Activated naive CD4-positive, alpha-beta T cell (primary cell): ENCODE measurements at regions not wholly inside any gene's neighbourhood (a gene's known extent, or its start where the extent isn't known, plus 50 kb on each side); places are given as distances from the start of the nearest gene placed in this dataset.

Source experiments
- DNase-seq, 4 experiments: peaks; one replicate each; lab custom pipeline; 2025; lab: John Stamatoyannopoulos, UW

DNA sequence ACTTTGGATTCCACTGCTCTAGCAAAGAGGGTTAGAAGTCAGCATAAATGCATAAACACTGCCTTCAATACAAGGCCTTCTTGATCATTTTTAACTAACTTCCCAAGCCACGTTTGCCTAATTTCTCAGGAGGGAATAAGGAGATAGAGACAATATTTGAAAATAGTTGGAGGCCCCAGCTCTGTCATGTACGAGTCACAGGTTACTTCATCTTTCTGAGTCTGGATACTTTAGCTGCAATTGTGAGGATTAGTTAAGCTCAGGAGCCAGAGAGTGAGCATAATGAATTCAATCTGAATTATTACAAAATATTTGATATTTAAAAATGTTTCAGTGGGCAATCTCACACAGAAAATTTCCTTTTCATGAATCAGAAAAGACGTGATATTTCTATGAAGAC is 298.9 kb downstream of the SHOX2 start:
- DNase-seq, result no peak

DNA sequence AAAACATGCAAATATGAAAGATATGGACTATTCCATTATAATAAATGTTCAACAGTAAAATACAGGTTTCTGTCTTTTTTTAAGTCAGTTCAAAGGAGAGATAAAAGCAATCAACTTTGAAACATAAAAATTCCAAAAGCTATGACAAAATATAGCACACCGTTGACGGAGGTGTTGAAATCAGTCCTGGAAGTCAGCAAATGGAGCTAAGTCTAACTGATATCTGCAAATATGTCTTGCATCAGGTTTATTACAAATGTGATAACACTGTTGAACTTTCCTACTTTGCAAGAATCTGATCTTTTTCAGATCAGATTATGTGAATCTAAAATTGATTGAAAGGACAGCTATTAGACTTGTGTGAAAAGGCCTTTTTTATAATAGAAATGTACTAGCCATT is 300.7 kb downstream of the SHOX2 start:
- no peak for DNase-seq

DNA sequence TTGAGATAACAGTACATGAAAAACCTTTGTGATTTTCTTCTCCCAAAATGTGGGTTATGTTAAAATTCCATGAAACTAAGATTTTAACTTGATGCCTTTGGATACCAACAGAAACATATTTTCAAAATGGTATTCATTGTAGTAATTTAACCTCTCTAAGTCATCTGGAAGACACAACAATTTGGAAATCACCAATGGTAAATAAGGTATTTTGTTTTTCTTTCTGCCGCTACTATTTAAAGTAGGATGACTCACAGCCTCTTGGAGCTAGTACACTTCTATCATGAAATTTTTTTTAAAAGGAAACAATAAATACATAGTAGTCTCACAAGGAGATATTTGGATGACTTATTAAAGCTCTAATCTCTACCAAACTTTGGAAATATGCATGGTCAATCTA is 291.6 kb upstream of the VEPH1 start:
- no peak for DNase-seq

GRCh38 chr3:157793745-157794144 is 290.5 kb upstream of the VEPH1 start:
- no peak for DNase-seq

GRCh38 chr3:157789162-157789561 is 285.9 kb upstream of the VEPH1 start:
- DNase-seq, result no peak

DNA sequence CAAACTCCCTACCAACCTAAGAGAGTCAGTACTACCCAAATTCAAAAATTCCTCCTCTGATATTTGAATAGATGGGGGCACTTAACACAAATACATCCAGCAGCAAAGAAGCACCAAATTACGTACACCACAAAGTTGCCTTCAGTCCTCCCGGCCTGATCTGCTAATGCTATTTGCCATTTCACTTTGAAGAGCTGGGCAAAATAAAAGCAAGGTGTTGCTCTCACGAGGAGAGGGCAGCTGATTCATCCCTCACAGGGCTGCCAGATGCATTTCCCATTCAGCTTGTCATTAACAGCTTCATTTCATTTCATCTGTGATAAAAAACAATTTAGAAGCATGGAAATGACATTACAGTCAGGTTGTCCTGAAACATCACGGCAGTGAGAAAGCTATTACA is 283.4 kb upstream of the VEPH1 start:
- DNase-seq, result no peak

GRCh38 chr3:157786211-157786610 is 283.0 kb upstream of the VEPH1 start:
- DNase-seq, result no peak

DNA sequence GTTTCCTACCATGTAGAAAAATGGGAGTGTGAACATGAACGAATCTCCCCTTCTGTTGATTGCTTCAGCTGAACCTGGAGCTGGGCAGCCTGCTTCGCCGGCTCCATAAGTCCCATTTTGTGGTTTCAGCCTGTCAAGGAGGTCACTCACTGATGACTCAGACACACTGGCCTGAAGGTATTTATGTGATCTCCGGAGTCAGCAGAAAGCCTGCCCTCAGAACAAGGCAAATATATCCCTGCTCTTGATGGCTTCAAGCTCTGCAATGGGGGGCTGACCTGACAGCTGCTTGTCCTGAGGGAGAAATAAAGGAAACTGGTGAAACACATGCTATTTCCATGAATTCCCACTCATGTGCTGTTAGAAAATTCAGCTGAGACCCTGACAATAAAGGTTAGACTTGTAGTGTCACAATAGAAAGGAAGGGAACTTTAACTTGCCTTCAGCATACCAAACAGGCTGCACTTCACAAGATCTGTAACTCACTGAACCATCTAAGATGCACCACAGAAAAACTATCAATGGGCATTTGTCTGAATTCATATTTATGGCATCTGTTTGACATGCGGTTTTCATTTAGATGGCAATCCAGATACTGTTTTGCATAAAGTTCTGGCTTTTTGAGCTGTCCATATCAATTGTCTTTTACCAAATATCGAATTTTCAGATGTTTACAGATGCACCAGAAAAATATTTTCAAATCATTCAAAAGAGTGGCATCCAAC is 282.0 kb upstream of the VEPH1 start:
- no peak for DNase-seq

- no peak for DNase-seq
Measured at GRCh38 chr3:157782236-157782635, 279.0 kb upstream of the VEPH1 start.

DNA sequence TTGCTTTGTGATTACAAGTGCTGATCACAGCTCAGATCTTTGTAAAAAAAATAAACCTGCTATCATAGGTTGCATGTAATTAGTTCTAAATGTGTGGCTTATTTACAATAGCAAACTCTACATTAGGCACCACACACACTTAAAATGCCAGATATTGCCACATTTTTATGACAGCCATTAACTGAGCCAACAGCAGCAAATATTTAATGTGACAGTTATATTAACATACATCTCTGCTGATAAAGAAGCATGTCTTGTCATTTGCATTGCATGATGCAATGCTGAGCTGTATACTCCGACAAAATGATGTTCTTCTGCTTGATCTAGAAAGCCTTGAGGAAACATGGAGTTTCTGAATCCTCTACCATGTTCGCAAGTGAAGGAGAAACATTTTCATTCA is 273.6 kb upstream of the VEPH1 start:
- DNase-seq, result no peak

DNA sequence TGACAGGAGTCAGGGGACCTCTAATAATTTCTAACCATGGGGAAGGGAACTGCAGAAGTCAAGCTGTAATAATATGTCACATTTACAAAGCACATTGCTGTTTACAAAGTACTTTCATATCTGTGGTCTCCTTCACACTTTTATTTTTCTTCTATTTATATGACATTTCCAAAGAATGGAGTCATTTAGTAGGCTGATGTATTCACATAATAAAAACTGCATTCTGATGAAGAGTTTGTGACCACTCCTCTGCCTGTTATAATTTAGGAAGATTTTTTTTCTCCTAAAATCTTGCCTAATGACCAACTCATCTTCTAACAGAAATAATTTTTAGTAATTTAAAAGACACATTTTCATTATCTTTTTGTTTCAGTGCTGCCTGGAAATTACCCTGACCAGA is 272.2 kb upstream of the VEPH1 start:
- DNase-seq, result no peak

GRCh38 chr3:157769378-157769777 is 266.2 kb upstream of the VEPH1 start:
- DNase-seq, result no peak

- no peak for DNase-seq
Measured at GRCh38 chr3:157767607-157768006, 264.4 kb upstream of the VEPH1 start.

DNA sequence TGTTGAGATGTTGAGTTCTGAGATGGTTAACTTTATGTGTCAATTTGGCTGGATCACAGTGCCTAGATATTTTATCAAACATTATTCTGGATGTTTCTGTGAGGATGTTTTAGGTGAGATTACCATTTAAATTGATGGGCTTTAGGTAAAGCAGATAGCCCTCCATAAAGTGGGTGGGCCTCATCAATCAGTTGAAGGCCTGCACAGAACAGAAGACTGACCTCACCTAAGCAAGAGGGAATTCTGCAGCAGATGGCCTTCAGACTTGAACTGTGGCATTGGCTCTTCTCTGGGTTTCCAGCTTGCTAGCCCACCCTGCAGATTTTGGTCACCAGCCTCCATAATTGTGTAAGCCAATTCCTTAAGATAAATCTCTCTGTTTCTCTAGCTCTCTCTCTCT is 260.4 kb upstream of the VEPH1 start:
- DNase-seq, result no peak

GRCh38 chr3:157759311-157759710 is 256.1 kb upstream of the VEPH1 start:
- no peak for DNase-seq

DNA sequence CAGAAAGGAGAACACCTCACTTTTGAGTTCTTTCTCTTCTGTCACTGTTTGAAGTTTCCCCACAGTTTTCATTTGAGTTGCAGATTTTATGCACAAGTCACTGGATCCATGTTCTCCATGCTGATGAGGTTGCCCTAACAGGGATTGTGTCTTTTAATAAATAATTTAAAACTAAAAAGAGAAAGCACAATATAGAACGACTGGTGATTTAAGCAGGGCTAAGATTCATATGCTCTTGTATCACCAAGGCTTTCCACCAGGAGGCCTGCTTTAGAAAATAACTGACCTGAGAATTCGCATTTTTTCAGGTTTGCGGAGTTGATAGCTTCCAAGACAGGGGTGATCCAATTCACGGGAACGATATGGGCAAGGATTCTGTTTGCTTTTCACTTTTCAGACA is 252.0 kb upstream of the VEPH1 start:
- DNase-seq, result no peak

- no peak for DNase-seq
Measured at GRCh38 chr3:157754451-157754850, 251.2 kb upstream of the VEPH1 start.

DNA sequence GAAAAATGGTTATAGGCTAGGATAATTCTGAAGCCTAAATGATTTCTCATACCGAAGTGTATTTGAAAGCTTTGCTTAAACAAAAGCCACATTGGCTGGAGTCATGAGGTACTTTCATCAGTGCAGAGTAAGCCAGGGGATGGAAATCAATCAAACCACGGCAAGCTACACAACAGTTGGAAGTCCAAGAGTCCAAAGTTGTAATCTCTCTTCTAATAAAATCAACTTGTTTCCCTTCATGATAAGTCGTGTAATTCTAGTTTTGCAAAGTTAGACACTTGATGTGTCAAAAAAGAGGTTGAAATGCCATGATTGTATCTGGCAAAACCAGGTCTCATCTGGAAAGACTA is 250.5 kb upstream of the VEPH1 start:
- DNase-seq, result no peak

- DNase-seq, result no peak
Measured at GRCh38 chr3:157752956-157753786, 250.0 kb upstream of the VEPH1 start.

GRCh38 chr3:157752554-157752953 is 249.3 kb upstream of the VEPH1 start:
- no peak for DNase-seq

DNA sequence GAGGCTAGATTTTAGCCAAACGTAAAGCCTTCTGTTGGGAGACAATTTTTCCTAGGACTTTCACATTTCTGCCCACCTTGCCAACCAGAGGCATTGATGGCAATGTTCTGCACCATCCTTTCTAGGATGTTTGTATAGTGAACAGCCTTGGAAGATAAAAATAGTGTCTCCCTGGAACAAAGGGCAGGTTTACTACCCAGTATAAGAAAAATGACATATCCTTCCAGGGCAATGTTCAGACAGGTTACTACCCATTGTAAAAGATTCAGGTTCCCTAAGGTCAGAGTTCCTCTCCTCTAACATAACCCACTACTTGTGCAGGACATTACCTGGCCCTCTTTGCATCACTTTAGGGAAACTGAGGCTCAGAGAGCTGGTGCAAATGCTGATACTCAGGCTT is 248.2 kb upstream of the VEPH1 start:
- no peak for DNase-seq

GRCh38 chr3:157746391-157746790 is 243.2 kb upstream of the VEPH1 start:
- no peak for DNase-seq

DNA sequence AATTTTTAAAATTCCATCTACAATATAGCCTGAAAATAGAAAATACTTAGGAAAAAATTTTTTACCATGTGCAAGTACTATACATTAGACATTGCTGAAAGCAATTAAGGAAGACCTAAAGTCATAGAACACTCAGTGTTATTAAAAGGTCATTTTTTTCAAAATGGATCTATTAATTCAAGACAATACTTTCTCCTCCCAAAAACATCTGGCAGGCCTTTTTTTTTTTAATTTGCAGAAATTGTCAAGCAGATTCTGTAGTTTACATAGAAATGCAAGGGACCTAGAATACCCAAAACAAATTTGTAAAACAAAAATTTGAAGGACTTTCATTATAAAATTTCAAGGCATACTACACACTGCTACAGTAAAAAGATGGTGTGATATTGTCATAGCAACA is 238.4 kb upstream of the VEPH1 start:
- no peak for DNase-seq

GRCh38 chr3:157738441-157738840 is 235.2 kb upstream of the VEPH1 start:
- DNase-seq, result no peak
